22Rv1 (cell line): ENCODE measurements at regions not wholly inside any gene's neighbourhood (a gene's known extent, or its start where the extent isn't known, plus 50 kb on each side); places are given as distances from the start of the nearest gene placed in this dataset.
"Not testable (repeated sequence)": the region's sequence is repeated elsewhere in the genome, so short reads cannot be mapped to it uniquely, and the experiment has no call there.

Experiments used
- H3K27ac ChIP-seq: fragments of 450-650 bp; 2 replicates; pipeline ENCODE4 v1.5.1; 2017
- CTCF ChIP-seq: fragments of 450-650 bp; IDR thresholded peaks from 2 replicates; pipeline ENCODE4 v1.5.1; 2017; ENCODE audit warnings: mild to moderate bottlenecking
- ZFX ChIP-seq: fragments of 450-650 bp; IDR thresholded peaks from 2 replicates; pipeline ENCODE4 v1.6.1; 2017; ENCODE audit warnings: antibody characterized with exemption, borderline replicate concordance

GRCh38 chr12:90816353-90817089 lies 138.5 kb downstream of the CCER1 start:
- H3K27ac ChIP-seq: peak overlapping the region; percentile 41
- TF ChIP-seq CTCF (no peak), ZFX (no peak)

- no peak for TF ChIP-seq CTCF
- TF ChIP-seq ZFX: no peak
These were observed 145.0 kb downstream of the CCER1 start for GRCh38 chr12:90809940-90810339.

GRCh38 chr12:90808568-90808967 lies 146.4 kb downstream of the CCER1 start:
- no peak overlapping the region; the same call in 1 of the 2 replicates for H3K27ac ChIP-seq
- no peak for TF ChIP-seq CTCF
- TF ChIP-seq ZFX: no peak

More at GRCh38 chr12:90809940-90810339, 145.0 kb downstream of the CCER1 start:
- no peak overlapping the region for H3K27ac ChIP-seq

GRCh38 chr12:90802727-90803126 lies 152.2 kb downstream of the CCER1 start:
- no peak for TF ChIP-seq CTCF
- TF ChIP-seq ZFX: no peak
- H3K27ac ChIP-seq: no peak overlapping the region

GRCh38 chr12:90801776-90802175 lies 153.2 kb downstream of the CCER1 start:
- no peak overlapping the region for H3K27ac ChIP-seq
- TF ChIP-seq CTCF: no peak

- TF ChIP-seq CTCF: no peak
- no peak for TF ChIP-seq ZFX
- no peak overlapping the region for H3K27ac ChIP-seq
These were observed 160.8 kb downstream of the CCER1 start for GRCh38 chr12:90794212-90794611.

GRCh38 chr12:90792718-90793117 lies 162.3 kb downstream of the CCER1 start:
- not testable (repeated sequence) for H3K27ac ChIP-seq

GRCh38 chr12:90791445-90791844 lies 163.5 kb downstream of the CCER1 start:
- TF ChIP-seq ZFX (no peak), CTCF (no peak)
- H3K27ac ChIP-seq: no peak overlapping the region
